ENCODE measurements at regions not wholly inside any gene's neighbourhood (a gene's known extent, or its start where the extent isn't known, plus 50 kb on each side); places are given as distances from the start of the nearest gene placed in this dataset.

GRCh38 chr11:134836561-134836960, 424.5 kb upstream of the B3GAT1 start:
- TF ChIP-seq CTCF (IDR thresholded peaks at IDR 0.05) (no peak), POLR2A (IDR thresholded peaks at IDR 0.05) (no peak)

Measured in thyroid gland (tissue), 4 donors.